HG02623 (cell line): ENCODE measurements at regions not wholly inside any gene's neighbourhood (a gene's known extent, or its start where the extent isn't known, plus 50 kb on each side); places are given as distances from the start of the nearest gene placed in this dataset.
"Not testable (repeated sequence)": the region's sequence is repeated elsewhere in the genome, so short reads cannot be mapped to it uniquely, and the experiment has no call there.

Experiments used
- ATAC-seq: cut with Tn5 transposase; IDR thresholded peaks from one replicate; pipeline ENCODE4 v1.9.1; 2021; ENCODE audit warnings: moderate library complexity; ENCODE audit not compliant: unreplicated experiment

DNA sequence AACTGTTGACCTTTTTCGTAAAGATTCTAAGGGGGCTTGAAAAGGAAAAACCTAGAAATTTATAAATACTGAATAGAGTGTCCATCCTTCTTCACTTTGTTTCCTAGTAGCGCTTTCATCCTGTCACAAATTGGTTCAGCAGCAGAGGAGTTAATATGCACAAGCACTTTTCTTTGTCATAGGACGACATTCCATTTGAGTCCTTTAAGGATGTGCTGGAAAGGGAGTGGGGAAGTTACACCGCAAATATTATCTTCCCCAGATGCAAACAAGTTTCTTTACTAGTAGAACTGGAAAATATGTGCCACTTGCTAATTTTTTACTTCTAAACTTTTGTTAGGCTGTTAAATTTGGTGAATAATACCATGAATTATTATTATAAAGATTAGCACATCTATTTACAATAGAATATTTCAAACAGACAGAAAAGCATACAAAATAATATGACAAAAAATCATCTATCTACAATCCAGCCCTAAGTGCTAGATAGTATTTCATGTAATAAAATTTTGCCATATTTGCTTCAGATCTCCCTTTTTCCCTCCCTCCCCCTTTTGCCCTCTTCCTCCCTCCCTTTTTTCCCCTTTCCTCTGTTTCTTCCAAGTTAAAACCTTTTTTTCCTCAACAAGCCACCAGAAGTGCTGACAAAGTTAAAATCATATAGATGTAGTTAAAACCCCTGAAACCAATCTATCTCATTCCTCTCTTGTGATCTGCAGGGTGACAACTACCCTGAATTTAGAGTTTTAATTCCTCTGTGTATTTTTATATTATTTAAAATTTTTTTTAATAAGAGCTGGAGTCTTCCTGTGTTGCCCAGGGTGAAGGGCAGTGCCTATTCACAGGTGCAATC is 50.5 kb upstream of the MAP4K3 start:
- no peak for ATAC-seq

DNA sequence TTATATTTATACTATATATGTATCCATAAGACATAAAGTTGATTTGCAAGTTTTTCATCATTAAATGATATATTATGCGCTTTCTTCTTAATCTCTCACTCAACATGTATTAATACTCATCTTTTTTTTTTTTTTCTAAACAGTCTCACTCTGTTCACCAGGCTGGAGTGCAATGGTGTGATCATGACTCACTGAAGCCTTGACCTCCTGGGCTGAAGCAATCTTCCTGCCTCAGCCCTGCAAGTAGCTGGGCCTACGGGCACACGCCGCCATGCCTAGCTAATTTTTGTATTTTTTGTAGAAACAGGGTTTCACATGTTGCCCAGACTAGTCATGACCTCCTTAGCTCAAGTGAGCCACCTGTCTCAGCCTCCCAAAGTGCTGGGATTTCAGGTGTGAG is 51.4 kb upstream of the MAP4K3 start:
- no peak for ATAC-seq

DNA sequence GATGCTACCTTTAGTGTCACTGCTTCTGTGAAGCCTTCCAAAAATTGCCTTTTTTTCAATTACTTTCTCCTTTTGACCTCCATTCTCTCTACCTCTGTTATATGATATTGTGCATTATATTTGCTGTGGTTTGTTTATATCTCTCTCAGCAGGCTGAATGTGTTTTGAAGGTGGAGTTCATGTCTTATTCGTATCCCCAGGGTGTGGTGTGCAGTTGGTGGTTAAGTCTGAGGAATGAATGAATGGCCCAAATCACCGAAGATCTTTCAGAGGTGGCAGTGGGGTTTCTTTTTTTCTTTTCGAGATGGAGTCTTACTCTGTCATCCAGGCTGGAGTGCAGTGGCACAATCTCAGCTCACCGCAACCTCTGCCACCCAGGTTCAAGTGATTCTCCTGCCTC is 53.5 kb upstream of the MAP4K3 start:
- ATAC-seq, result no peak

DNA sequence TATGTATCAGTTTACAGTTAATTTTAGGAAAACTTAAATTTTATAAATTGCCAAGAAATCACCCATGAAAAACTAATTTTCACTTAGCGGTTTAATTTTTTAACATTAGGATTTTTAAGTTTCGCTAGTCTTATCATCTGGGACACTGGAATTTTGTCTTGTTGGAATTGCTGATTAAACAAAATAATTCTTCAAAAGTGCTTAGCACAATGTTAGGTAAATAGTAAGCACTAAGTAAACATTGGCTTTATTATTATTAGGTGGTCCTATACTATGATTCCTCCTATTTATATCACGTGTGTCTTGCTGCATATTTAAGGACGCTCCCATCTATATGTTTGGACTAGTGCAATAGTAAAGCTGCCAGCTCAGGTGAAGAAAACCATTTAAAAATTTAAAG is 54.6 kb upstream of the MAP4K3 start:
- peak; percentile 11 for ATAC-seq

DNA sequence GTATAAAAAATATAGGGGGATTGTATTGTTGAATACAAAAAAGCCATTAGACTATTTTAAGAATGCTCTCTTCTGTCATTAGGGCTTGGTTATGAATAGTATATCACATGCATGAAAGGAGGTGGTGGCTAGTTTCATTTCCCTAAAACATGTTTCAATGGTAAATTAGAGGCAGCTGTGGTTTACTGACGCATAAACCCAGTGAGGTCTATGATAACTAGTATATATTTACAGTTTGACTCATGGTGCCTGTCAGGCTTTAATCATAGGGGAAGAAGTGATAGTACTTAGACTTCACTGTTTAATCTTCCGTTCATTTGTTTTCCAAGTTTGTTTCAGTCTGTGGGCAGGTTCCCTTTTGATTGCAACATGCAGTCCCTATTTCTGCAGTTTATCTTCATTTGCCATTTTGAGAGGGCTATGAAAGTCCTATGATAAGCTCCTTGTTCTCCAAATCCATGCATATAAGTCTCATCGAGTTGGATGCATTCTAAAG is 55.1 kb upstream of the MAP4K3 start:
- ATAC-seq, result peak; percentile 95

DNA sequence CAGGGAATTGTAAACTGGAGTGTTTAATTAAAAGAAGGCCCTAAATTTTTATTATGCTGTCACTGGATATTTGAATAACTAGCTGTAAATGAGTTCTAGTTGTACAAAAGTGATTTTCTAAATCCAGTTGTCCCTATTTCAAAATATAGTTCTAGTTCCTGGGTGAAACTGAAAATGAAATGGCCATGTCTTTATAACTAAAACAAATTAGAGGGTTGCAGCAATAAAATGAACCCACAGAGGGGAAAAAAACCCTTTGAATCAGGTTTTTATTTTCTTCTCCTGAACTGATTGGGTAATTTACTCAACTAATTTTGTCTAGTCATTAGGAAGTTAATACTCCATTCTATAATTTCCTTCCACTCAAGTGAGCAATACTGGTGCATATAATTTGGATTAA is 55.6 kb upstream of the MAP4K3 start:
- no peak for ATAC-seq

DNA sequence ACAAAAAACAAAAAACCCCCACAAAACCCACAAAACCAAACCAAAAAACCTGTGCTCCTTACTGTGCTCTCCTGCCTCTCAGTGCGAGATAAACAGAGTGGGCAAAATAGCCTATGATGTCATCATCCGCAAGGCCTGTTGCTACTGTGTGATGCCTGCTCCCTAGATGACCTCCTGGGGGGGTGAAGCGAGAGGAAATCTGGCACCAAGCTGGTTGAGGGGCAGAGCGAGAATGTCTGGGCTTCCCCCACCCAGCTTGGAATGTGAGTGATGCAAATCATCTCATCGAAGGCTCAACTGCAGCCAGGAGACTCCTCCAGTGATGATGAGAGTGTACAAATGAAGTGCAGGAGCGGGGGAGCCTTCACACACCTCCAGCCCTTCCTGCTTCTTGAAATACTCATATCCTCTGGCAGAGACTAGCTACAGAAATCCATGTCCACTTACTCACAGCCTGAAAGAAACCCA is 57.7 kb upstream of the MAP4K3 start:
- ATAC-seq, result peak; percentile 59

DNA sequence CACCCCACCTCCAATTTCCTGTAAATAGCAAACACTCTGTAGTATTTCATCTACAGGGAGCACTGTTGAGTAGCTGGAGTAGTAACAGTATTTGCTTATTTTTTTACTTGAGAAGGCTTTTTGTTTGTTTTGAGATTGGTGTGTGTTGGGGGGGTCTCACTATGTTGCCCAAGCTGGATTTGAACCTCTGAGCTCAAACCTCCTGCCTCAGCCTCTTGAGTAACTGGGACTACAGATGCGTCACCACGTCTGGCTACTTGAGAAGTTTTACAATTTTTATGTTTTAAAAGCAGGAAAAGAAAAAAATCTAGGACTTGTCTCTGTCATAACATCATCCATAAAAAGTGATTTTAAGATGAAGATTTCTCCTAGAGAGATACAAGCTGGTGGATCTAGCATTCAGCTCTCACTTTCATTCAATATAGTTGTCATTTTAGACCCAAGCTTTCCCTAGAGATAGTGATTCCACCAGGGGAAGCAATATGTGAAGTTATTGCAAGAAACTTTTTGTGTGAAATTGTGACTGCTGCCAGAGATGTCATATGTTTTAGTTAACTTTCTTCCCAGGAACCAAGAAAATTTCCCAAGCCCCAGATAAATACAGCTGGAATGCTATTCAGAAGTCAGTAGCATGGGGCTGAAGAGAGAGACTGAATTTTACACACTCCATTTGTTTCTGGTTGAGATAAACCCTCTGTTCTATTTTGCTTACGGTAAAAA is 60.2 kb upstream of the MAP4K3 start:
- no peak for ATAC-seq

DNA sequence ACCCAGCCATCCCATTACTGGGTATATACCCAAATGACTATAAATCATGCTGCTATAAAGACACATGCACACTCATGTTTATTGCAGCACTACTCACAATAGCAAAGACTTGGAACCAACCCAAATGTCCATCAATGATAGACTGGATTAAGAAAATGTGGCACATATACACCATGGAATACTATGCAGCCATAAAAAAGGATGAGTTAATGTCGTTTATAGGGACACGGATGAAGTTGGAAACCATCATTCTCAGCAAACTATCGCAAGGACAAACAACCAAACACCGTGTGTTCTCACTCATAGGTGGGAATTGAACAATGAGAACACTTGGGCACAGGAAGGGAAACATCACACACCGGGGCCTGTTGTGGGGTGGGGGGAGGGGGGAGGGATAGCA is 61.1 kb upstream of the MAP4K3 start:
- not testable (repeated sequence) for ATAC-seq

DNA sequence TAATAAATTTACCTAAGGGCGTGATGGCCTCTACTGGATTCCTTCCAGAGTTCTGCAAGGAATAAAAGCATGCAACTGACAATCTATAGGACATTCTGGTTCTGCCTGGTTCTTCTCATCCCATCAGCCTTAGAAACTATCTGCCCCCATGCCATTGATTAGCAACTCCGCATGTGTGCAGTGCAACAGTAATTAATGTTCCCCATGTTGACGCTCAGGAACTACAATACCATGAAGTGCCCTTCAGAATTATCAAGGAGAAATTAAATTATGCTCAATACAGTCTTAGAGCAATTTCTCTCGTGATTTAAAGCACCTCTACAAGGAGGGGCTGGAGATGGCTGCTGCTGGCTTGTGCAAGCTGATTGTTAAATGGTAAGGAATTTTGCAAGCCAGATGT is 61.7 kb upstream of the MAP4K3 start:
- ATAC-seq, result no peak

DNA sequence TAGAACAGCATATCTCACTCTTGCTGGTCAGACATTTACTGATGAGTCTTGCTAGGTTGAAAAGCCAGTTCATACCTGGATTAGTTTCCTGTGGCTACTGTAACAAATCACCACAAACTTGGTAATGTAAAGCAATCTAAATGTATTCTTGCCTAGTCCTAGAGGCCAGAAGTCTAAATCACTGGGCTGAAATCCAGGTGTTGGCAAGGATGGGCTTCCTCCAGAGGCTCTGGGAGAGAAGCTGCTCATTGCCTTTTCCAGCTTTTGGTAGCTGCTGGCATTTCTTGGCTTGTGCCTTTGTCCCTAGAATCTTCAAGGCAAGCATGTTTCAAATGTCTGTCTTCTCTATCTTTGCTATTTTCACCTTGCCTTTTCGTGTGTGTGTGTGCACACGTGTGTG is 62.3 kb upstream of the MAP4K3 start:
- ATAC-seq, result no peak

DNA sequence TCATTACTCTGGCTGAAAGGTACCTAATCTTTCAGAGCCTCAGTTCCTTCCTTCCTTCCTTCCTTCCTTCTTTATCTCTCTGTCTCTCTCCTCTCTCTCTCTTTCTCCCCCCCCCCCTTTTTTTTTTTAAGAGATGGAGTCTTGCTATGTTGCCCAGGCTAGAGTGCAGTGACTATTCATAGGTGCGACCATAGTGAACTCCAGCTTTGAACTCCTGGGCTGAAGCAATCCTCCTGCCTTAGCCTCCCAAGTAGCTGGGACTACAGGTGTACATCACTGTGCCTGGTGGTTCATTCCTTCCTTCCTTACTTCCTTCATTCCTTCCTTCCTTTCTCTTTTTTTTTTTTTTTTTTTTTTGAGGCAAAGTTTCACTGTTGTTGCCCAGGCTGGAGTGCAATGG is 64.3 kb upstream of the MAP4K3 start:
- ATAC-seq, result no peak

DNA sequence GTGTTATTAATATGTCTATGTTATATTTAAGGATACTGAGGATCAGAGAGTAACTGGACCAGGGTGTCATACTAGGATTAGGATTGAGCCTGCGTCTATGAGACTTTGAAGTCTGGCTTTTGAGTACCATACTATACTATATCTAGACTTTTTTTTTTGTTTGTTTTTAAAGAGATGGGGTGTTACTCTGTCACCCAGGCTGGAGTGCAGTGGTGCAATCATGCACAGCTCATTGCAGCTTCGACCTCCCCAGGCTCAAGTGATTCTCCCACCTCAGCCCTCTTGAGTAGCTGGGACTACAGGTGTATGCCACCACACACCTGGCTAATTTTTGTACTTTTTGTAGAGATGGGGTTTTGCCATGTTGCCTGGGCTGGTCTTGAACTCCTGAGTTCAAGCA is 66.2 kb upstream of the MAP4K3 start:
- ATAC-seq, result no peak

DNA sequence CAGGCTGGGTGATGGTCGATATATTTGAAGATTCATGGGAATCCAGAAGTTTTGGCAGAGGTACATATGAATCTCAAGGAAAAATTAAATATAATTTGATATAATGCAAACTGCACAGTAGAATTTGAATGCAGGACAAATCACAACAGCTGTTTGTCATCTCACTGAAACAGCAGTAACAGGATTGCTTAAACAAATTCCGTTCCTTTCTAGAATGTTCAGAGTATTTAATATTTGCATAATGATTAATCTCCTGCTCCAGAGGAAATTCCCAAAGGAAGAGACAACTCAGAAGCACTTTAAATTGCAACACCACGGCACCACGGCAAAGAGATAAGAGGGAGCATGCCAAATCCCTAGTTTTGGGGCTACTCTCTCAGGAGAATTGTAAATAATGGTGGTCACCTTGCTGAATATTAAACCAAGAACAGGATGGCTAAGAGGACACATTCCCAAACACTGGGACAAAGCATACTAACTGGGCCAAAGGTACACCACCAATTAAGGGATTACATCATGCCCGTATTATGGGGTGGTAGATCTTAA is 67.8 kb upstream of the MAP4K3 start:
- no peak for ATAC-seq

DNA sequence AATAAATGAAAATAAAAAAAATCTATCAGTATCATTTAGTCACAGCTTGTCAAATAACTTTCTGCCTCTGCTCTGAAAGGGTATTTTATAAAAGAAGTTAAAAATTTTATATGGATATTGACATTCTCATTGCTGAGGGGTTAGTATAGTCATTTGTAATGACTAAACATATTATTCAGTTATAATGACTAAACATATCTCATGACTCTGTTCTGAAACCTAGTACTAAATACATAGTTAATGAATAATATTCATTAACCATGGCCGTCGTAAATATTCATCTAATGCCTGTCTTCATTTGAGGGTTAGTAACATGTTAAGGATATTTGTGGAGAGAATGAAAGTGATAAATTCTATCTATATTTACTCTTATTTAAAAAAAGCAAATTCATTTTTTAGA is 69.1 kb upstream of the MAP4K3 start:
- no peak for ATAC-seq

DNA sequence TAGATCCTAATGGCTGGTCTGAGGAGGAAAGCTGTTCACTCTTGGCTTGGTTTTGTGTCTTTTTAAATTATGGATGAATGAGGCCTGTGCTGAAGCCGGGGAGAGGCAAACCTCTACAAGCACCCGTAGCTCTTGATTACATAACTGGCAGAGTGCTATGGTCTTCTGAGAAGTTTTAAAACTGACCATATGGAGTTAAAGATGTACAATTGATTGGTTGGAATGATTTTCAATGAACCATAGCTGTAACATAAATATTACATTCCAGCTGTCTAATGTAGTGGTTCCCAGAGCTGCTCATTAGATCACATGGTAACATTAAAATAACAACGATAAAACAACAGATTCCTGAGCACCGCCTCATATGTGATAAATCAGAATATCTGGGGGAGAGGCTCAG is 71.1 kb upstream of the MAP4K3 start:
- no peak for ATAC-seq

DNA sequence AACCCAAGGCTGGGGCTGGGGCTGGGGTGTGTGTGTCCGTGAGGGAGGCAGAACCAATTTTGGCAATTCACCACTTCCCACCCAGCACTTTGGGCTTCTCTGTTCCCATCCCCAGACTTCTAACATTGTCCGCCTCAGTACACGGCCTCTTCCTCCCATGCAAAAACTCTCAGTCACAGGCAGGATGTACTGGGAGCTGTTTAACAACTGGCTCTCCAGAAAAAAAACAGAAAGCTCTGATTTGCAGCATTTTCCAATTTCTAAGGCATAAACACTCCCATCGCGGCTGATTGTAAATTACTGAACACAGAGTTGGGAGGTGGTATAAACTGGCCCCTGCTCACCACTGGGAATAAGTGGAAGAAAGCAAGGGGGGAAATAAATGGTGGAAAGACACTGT is 73.1 kb upstream of the MAP4K3 start:
- ATAC-seq, result no peak

DNA sequence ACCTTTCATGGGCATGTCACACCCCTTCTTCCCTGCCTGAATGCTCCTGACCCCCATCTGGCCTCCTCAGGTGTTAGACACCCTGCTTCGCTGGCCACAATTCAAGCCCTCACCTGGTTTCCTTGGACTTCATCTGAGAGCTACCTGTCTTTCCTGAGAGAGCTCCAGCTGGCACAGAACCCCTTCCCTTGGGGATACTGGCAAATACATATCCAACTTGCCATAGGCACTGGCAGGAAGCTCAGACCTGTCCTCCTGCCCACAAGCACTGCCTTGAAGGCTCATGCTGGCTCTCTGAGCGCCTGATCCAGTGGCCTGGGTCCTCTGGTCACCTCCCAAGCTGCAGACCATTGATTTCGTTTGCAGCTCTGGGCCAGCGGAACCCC is 74.1 kb upstream of the MAP4K3 start:
- ATAC-seq, result no peak

DNA sequence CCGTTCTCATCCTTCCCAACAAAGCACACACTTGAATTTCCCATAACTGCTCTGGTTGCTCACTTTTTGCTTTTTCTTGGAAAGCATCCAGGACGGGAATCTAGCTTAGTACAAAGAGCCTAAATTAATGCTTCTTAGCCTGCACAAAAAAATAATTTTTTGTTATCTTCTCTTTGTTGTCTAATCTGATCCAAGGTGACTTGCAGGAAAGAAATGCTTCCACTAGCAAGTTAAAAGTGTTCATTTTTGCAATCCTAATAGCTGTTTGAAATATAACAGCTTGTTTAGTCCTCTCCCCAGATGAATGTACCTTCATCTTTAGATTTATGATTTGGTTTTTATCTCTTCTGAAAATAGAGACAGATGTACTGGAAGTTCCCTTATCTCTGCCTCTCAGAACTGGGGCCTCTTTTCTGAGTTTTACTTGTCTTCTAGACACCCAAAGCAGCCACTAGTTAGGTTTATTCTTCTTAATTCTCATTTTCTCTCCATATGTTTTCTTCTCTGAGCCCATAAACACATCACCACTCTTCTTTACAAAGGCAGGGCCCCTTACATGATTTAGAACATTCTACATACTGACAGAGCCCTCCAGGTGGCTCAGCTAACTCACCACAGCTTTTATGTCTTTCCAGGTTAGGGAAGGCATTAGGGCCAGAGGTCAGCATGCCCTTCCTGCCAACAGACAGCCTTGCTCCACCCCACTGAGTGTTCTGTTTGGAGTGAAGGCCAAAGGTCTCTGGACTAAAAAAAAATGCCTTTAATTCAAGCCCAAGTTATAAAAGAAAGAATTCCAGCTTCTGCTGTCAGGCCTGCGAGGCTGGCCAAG is 74.7 kb upstream of the MAP4K3 start:
- no peak for ATAC-seq

DNA sequence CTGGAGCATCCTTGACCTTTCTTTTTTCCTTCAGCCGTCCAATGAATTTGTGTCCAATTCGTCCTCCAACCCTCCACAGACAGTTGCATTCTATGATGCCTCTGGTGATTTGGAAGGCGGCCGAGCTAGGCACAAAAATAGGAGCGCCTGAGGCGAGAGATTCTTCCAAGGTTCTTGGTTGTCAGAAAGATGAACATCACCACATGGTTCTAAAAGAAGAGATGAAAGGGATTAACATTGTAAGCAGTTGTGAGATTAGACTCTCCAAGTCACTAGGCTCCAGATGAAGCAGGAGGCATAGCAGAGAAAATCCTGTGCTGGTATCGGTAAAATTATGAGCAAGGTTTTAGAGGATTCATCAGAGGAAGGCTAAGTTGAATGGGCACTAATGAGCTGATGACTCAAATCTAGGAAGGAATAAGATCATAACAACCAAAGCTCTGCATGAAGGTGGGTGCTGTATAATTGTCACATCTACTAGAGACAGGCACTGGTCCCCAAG is 75.4 kb upstream of the MAP4K3 start:
- ATAC-seq, result no peak

DNA sequence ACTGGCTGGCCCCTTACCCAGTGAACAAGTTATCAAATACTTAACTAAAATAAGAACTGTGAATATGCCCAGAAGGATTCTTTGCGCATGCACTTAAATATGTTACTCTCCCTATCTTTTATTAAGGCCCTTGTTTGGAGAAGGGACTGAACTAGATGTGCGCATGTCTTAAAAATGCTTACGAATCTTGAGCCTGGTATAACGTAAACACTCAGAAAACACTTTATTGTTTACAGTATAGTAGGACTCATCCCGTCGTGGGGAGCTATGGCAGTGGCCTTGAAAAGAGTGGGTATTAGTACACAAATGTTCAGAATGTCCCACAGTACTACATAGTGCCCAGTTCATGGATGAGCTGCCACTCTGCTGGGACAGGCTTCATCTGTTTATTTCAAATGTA is 75.9 kb upstream of the MAP4K3 start:
- ATAC-seq, result no peak
